ENCODE measurements at regions not wholly inside any gene's neighbourhood (a gene's known extent, or its start where the extent isn't known, plus 50 kb on each side); places are given as distances from the start of the nearest gene placed in this dataset.

GRCh38 chr13:105502193-105502592, 1033.3 kb downstream of the EFNB2 start:
- TF ChIP-seq CTCF (IDR thresholded peaks at IDR 0.05; ENCODE audit: low read depth, low read length, poor library complexity, severe bottlenecking) (no peak), EZH2phosphoT487 (IDR thresholded peaks at IDR 0.05; ENCODE audit: borderline replicate concordance, low read length) (no peak)
